ENCODE measurements at regions not wholly inside any gene's neighbourhood (a gene's known extent, or its start where the extent isn't known, plus 50 kb on each side); places are given as distances from the start of the nearest gene placed in this dataset.

GRCh38 chr14:50037240-50037639, 79.1 kb downstream of the VCPKMT start:
- 98 to 100% (median 100%) methylated on average over 2 of the region's 2 CpGs for WGBS, 3 donors
- Histone ChIP-seq H3K27ac (no peak overlapping the region), H3K4me3 (no peak overlapping the region), H3K4me1 (no peaks in the 10 kb centered on the region), H3K27me3 (ENCODE audit: insufficient read depth in 3 of 3, low read length in 2 of 3) (no peaks in the 10 kb centered on the region), H3K9me3 (no peaks in the 10 kb centered on the region), H3K36me3 (ENCODE audit: insufficient read depth in 1 of 2, low read depth in 1 of 2) (no peaks in the 10 kb centered on the region)
- intact Hi-C loops (cut with DNase I), result no loop called here
- no peak for DNase-seq
- no peak for ATAC-seq
- TF ChIP-seq, protein P1, sequence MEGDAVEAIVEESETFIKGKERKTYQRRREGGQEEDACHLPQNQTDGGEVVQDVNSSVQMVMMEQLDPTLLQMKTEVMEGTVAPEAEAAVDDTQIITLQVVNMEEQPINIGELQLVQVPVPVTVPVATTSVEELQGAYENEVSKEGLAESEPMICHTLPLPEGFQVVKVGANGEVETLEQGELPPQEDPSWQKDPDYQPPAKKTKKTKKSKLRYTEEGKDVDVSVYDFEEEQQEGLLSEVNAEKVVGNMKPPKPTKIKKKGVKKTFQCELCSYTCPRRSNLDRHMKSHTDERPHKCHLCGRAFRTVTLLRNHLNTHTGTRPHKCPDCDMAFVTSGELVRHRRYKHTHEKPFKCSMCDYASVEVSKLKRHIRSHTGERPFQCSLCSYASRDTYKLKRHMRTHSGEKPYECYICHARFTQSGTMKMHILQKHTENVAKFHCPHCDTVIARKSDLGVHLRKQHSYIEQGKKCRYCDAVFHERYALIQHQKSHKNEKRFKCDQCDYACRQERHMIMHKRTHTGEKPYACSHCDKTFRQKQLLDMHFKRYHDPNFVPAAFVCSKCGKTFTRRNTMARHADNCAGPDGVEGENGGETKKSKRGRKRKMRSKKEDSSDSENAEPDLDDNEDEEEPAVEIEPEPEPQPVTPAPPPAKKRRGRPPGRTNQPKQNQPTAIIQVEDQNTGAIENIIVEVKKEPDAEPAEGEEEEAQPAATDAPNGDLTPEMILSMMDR (IDR thresholded peaks at IDR 0.05), result no peak

GRCh38 chr14:50037852-50038251, 78.5 kb downstream of the VCPKMT start:
- no peaks in the 10 kb centered on the region for H3K36me3 ChIP-seq (ENCODE audit: insufficient read depth in 1 of 2, low read depth in 1 of 2)

DNA sequence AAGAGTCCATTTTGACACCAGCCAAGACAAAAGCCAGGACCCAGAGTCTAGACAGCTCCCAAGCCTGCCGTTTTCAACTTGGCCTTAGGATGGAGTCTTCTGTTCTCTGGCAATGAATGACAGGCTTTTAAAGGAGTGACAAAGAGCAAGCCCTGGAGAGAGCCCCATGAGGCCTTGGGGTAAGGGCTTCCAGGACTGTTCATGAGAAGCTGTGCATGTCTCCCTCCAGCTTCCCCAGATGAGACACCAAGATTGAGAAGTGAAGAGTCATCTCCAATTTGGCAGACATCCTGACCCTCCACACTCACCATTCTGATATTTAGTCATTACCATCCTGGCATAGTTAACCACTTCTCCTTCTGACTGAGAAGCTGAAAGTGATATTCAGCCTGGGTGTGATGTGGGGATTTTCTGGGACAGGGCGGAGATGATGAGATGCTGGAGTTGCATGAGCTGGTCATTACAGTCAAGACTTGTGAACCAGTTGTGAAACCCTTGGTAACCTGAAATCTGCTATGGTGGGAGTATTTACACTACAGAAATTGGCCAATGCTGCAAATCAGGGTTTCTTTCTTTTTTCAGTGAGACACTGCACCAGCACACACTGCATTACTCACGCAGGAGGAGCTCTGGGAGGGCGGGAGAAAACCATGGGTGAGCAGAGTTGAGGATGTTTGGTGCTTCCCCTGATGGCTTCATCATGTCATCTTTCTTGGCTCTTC, 77.8 kb downstream of the VCPKMT start:
- no peaks in the 10 kb centered on the region for H3K9me3 ChIP-seq
- H3K36me3 ChIP-seq (ENCODE audit: insufficient read depth in 1 of 2, low read depth in 1 of 2), result no peaks in the 10 kb centered on the region
- 69 to 77% (median 76%) methylated on average over 4 of the region's 4 CpGs for WGBS, 3 donors
- no peaks in the 10 kb centered on the region for H3K4me1 ChIP-seq
- peak; percentile 70 to 86 (median 80) for ATAC-seq
- H3K27ac ChIP-seq, result no peak overlapping the region
- intact Hi-C loops (cut with DNase I), result no loop called here
- DNase-seq, result peak in 1 of 2 donors; percentile 39
- no peaks in the 10 kb centered on the region for H3K27me3 ChIP-seq (ENCODE audit: insufficient read depth in 3 of 3, low read length in 2 of 3)
- H3K4me3 ChIP-seq, result no peak overlapping the region
- TF ChIP-seq, protein P1 (IDR thresholded peaks at IDR 0.05), result no peak

More at GRCh38 chr14:50037852-50038251, 78.5 kb downstream of the VCPKMT start:
- intact Hi-C loops (cut with DNase I), result no loop called here
- ATAC-seq, result no peak
- no peak for DNase-seq
- no peaks in the 10 kb centered on the region for H3K9me3 ChIP-seq
- 60 to 68% (median 66%) methylated on average over 6 of the region's 6 CpGs for WGBS, 3 donors
- TF ChIP-seq, protein P1 (IDR thresholded peaks at IDR 0.05), result no peak
- H3K27ac ChIP-seq, result no peak overlapping the region
- no peaks in the 10 kb centered on the region for H3K4me1 ChIP-seq
- H3K27me3 ChIP-seq (ENCODE audit: insufficient read depth in 3 of 3, low read length in 2 of 3), result no peaks in the 10 kb centered on the region
- H3K4me3 ChIP-seq, result no peak overlapping the region

DNA sequence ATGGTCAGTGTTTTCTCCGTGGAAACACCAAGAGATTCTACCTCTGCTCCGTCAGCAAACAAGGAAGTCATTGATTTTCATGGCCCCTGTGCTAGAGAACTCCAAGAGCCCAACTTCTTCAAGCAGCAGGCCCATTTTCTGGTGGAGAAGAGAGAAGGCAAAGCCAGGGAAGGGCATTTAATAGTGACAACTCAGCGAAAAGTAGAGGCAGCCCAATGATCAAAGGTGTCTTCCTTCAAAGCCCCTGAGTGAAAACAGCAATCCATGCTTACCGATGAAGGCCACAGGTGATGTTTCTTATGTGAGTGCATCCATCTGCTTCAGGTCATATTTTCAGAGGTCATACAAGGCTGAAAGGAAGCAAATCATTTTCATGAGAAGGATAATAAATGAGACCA, 77.3 kb downstream of the VCPKMT start:
- TF ChIP-seq, protein P1 (IDR thresholded peaks at IDR 0.05), result no peak
- H3K4me3 ChIP-seq, result no peak overlapping the region
- no peak overlapping the region for H3K27ac ChIP-seq
- no peaks in the 10 kb centered on the region for H3K36me3 ChIP-seq (ENCODE audit: insufficient read depth in 1 of 2, low read depth in 1 of 2)
- no peak for DNase-seq
- intact Hi-C loops (cut with DNase I), result no loop called here
- ATAC-seq, result no peak
- H3K27me3 ChIP-seq (ENCODE audit: insufficient read depth in 3 of 3, low read length in 2 of 3), result no peaks in the 10 kb centered on the region
- H3K4me1 ChIP-seq, result no peaks in the 10 kb centered on the region
- H3K9me3 ChIP-seq, result no peaks in the 10 kb centered on the region
- WGBS, 3 donors, result 88 to 93% (median 91%) methylated on average over 4 of the region's 4 CpGs
